WTC11 (cell line): ENCODE measurements at regions not wholly inside any gene's neighbourhood (a gene's known extent, or its start where the extent isn't known, plus 50 kb on each side); places are given as distances from the start of the nearest gene placed in this dataset.
A peak's percentile ranks its signal among the peaks of the same experiment; 100 is the strongest.

ENCODE experiments used
- ATAC-seq: fragments of 200-7000 bp; cut with Tn5 transposase; 2 replicates; pipeline ENCODE4 v1.10.0; 2021; ENCODE audit warnings: mild to moderate bottlenecking, moderate library complexity
- CTCF ChIA-PET: fragments of 300-600 bp; sonication (Branson Sonifier 250); formaldehyde crosslinking; loops from one replicate; lab custom pipeline; 2021; ENCODE audit warnings: antibody characterized with exemption; lab: Charles Lee
- POLR2A ChIA-PET: fragments of 350-600 bp; sonication (Branson Sonifier 250); formaldehyde crosslinking; loops from one replicate; lab custom pipeline; 2021; ENCODE audit warnings: antibody characterized with exemption; lab: Charles Lee
- DNase-seq: peaks from one replicate; pipeline ENCODE4 v3.0.0; 2021; ENCODE audit warnings: low spot score
- H3K27ac Mint-ChIP-seq: 2 replicates; pipeline ENCODE4 v1.8.0; 2021; ENCODE audit warnings: mixed read lengths
- H3K27me3 Mint-ChIP-seq: 2 replicates; pipeline ENCODE4 v1.8.0; 2021; ENCODE audit warnings: low read depth, mild to moderate bottlenecking, moderate library complexity, mixed read lengths
- H3K36me3 Mint-ChIP-seq: 2 replicates; pipeline ENCODE4 v1.8.0; 2021; ENCODE audit warnings: mixed read lengths
- H3K4me1 Mint-ChIP-seq: 2 replicates; pipeline ENCODE4 v1.8.0; 2022; ENCODE audit warnings: mixed read lengths
- H3K4me3 Mint-ChIP-seq: 2 replicates; pipeline ENCODE4 v1.8.0; 2021; ENCODE audit warnings: mild to moderate bottlenecking, moderate library complexity, mixed read lengths
- H3K9me3 Mint-ChIP-seq: 2 replicates; pipeline ENCODE4 v1.8.0; 2021; ENCODE audit warnings: mixed read lengths
- ATF2 ChIP-seq: sonication (generic); formaldehyde crosslinking; IDR thresholded peaks from 2 replicates; pipeline ENCODE4 v1.8.1; 2022; ENCODE audit warnings: low read depth, missing genetic modification reagents, borderline replicate concordance
- CBFB ChIP-seq: sonication (generic); formaldehyde crosslinking; IDR thresholded peaks from 2 replicates; pipeline ENCODE4 v1.8.1; 2022; ENCODE audit warnings: mild to moderate bottlenecking, low read depth, missing genetic modification reagents
- EMX1 ChIP-seq: fragments of 250-450 bp; sonication (Bioruptor Pico); IDR thresholded peaks from 2 replicates; pipeline ENCODE4 v1.8.0; 2021; ENCODE audit warnings: mild to moderate bottlenecking
- ERG ChIP-seq: fragments of 250-450 bp; sonication (Bioruptor Pico); IDR thresholded peaks from 2 replicates; pipeline ENCODE4 v1.8.0; 2021; ENCODE audit warnings: mild to moderate bottlenecking
- ESRRA ChIP-seq: sonication (generic); formaldehyde crosslinking; IDR thresholded peaks from 2 replicates; pipeline ENCODE4 v1.8.1; 2022; ENCODE audit warnings: mild to moderate bottlenecking, missing genetic modification reagents, borderline replicate concordance
- FOXK1 ChIP-seq: sonication (generic); formaldehyde crosslinking; IDR thresholded peaks from 2 replicates; pipeline ENCODE4 v1.8.0; 2022; ENCODE audit warnings: mild to moderate bottlenecking, moderate library complexity, missing genetic modification reagents
- GTF2I ChIP-seq: fragments of 250-450 bp; sonication (Bioruptor Pico); conservative IDR thresholded peaks from 2 replicates; pipeline ENCODE4 v1.4.0; 2021; ENCODE audit warnings: mild to moderate bottlenecking
- HMGA2 ChIP-seq: fragments of 250-450 bp; sonication (Bioruptor Pico); IDR thresholded peaks from 2 replicates; pipeline ENCODE4 v1.4.0; 2021; ENCODE audit warnings: mild to moderate bottlenecking, moderate library complexity
- IRF1 ChIP-seq: sonication (generic); formaldehyde crosslinking; IDR thresholded peaks from 2 replicates; pipeline ENCODE4 v1.8.0; 2023; ENCODE audit warnings: missing genetic modification reagents
- KAT7 ChIP-seq: sonication (generic); formaldehyde crosslinking; IDR thresholded peaks from 2 replicates; pipeline ENCODE4 v1.8.1; 2023; ENCODE audit warnings: missing genetic modification reagents, mild to moderate bottlenecking, borderline replicate concordance
- OVOL2 ChIP-seq: fragments of 250-450 bp; sonication (Bioruptor Pico); IDR thresholded peaks from 2 replicates; pipeline ENCODE4 v1.9.0; 2021; ENCODE audit warnings: mild to moderate bottlenecking, borderline replicate concordance
- TCF7 ChIP-seq: sonication (generic); formaldehyde crosslinking; IDR thresholded peaks from 2 replicates; pipeline ENCODE4 v1.8.0; 2022; ENCODE audit warnings: mild to moderate bottlenecking, low read depth, missing genetic modification reagents, moderate library complexity
- TEAD1 ChIP-seq: sonication (generic); formaldehyde crosslinking; IDR thresholded peaks from 2 replicates; pipeline ENCODE4 v1.8.0; 2022; ENCODE audit warnings: mild to moderate bottlenecking, missing genetic modification reagents
- ZBTB43 ChIP-seq: sonication (generic); formaldehyde crosslinking; IDR thresholded peaks from 2 replicates; pipeline ENCODE4 v1.8.1; 2023; ENCODE audit warnings: mild to moderate bottlenecking, missing genetic modification reagents
- ZNF219 ChIP-seq: sonication (generic); formaldehyde crosslinking; IDR thresholded peaks from 2 replicates; pipeline ENCODE4 v1.8.0; 2023; ENCODE audit warnings: missing genetic modification reagents, mild to moderate bottlenecking, borderline replicate concordance
- ZNF396 ChIP-seq: fragments of 250-450 bp; sonication (Bioruptor Pico); IDR thresholded peaks from 2 replicates; pipeline ENCODE4 v1.8.0; 2021; ENCODE audit warnings: mild to moderate bottlenecking, moderate library complexity, borderline replicate concordance
- ZNF671 ChIP-seq: fragments of 250-450 bp; sonication (Bioruptor Pico); IDR thresholded peaks from 2 replicates; pipeline ENCODE4 v1.8.0; 2021; ENCODE audit warnings: mild to moderate bottlenecking
- TF ChIP-seq, protein P1 (sequence below): fragments of 250-450 bp; sonication (Bioruptor Pico); IDR thresholded peaks from 2 replicates; pipeline ENCODE4 v2.1.2; 2022; ENCODE audit warnings: mild to moderate bottlenecking, moderate library complexity
- TF ChIP-seq, protein P2 (sequence below): sonication (generic); formaldehyde crosslinking; IDR thresholded peaks from 2 replicates; pipeline ENCODE4 v1.8.0; 2023; ENCODE audit warnings: mild to moderate bottlenecking, missing genetic modification reagents

DNA sequence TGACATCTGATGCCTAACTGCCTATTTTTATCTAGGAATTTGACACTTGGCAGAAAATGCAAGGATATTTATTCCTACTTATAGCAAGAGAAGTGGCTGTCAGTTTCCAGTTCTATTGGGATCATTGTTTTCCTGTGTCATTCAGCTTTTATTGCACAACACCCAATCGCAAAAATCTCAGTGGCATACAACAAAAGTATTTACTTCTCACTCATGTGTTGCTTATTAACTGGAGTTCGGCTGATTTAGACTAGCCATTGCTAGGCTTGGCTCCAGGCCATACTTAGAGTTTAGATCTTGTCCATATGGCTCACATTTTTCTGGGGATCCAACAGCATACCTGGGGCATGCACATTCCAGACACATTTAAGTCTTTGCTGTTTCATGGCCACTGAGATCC lies 218.6 kb upstream of the SYT1 start:
- Mint-ChIP-seq H3K27ac (no peak overlapping the region), H3K9me3 (peaks cover 20% of the 10 kb centered on the region), H3K4me3 (no peak overlapping the region), H3K27me3 (peaks cover 81% of the 10 kb centered on the region), H3K4me1 (0 out of 2 replicates have a peak, but pooled peaks cover 3% of the 10 kb centered on the region), H3K36me3 (peaks cover 18% of the 10 kb centered on the region)
- POLR2A ChIA-PET = no interaction called here
- DNase-seq (no peak), ATAC-seq (no peak)
- TF ChIP-seq ZNF396 (CRISPR knock-in tag) = no peak
- no peak for TF ChIP-seq TCF7
- no peak for TF ChIP-seq ZNF219 (CRISPR knock-in tag)
- TF ChIP-seq, protein P1, sequence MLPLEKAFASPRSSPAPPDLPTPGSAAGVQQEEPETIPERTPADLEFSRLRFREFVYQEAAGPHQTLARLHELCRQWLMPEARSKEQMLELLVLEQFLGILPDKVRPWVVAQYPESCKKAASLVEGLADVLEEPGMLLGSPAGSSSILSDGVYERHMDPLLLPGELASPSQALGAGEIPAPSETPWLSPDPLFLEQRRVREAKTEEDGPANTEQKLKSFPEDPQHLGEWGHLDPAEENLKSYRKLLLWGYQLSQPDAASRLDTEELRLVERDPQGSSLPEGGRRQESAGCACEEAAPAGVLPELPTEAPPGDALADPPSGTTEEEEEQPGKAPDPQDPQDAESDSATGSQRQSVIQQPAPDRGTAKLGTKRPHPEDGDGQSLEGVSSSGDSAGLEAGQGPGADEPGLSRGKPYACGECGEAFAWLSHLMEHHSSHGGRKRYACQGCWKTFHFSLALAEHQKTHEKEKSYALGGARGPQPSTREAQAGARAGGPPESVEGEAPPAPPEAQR (CRISPR knock-in tag) = no peak
- TF ChIP-seq CBFB = no peak
- TF ChIP-seq OVOL2 (CRISPR knock-in tag) = no peak
- TF ChIP-seq ATF2 (CRISPR knock-in tag) = no peak
- TF ChIP-seq, protein P2, sequence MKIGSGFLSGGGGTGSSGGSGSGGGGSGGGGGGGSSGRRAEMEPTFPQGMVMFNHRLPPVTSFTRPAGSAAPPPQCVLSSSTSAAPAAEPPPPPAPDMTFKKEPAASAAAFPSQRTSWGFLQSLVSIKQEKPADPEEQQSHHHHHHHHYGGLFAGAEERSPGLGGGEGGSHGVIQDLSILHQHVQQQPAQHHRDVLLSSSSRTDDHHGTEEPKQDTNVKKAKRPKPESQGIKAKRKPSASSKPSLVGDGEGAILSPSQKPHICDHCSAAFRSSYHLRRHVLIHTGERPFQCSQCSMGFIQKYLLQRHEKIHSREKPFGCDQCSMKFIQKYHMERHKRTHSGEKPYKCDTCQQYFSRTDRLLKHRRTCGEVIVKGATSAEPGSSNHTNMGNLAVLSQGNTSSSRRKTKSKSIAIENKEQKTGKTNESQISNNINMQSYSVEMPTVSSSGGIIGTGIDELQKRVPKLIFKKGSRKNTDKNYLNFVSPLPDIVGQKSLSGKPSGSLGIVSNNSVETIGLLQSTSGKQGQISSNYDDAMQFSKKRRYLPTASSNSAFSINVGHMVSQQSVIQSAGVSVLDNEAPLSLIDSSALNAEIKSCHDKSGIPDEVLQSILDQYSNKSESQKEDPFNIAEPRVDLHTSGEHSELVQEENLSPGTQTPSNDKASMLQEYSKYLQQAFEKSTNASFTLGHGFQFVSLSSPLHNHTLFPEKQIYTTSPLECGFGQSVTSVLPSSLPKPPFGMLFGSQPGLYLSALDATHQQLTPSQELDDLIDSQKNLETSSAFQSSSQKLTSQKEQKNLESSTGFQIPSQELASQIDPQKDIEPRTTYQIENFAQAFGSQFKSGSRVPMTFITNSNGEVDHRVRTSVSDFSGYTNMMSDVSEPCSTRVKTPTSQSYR (CRISPR knock-in tag) = no peak
- TF ChIP-seq EMX1 = no peak
- no peak for TF ChIP-seq ZNF671 (CRISPR knock-in tag)
- TF ChIP-seq KAT7 (CRISPR knock-in tag) = no peak
- no peak for TF ChIP-seq ZBTB43
- TF ChIP-seq HMGA2 (CRISPR knock-in tag) = no peak
- no peak for TF ChIP-seq ERG (CRISPR knock-in tag)
- no peak for TF ChIP-seq IRF1 (CRISPR knock-in tag)
- TF ChIP-seq ESRRA = no peak
- TF ChIP-seq GTF2I (CRISPR knock-in tag) = no peak
- CTCF ChIA-PET = no interaction called here

GRCh38 chr12:78651755-78652154 lies 212.8 kb upstream of the SYT1 start:
- ATAC-seq (peak; percentile 92), DNase-seq (no peak)
- Mint-ChIP-seq H3K27me3 (peaks cover 94% of the 10 kb centered on the region), H3K27ac (no peak overlapping the region), H3K4me1 (no peaks in the 10 kb centered on the region), H3K36me3 (peaks cover 18% of the 10 kb centered on the region), H3K9me3 (peaks cover 20% of the 10 kb centered on the region), H3K4me3 (no peak overlapping the region)
- ChIA-PET POLR2A (no interaction called here), CTCF (interaction anchor here (1.0 kb wide), 1 partner anchor 10 kb away, joined by 4 read pairs; no protein-coding TSS in a partner anchor)
- peak; percentile 70; the same call in 1 of the 2 replicates for TF ChIP-seq TEAD1
- TF ChIP-seq FOXK1 (CRISPR knock-in tag) = no peak
